NCI-H526 (cell line): ENCODE measurements at regions not wholly inside any gene's neighbourhood (a gene's known extent, or its start where the extent isn't known, plus 50 kb on each side); places are given as distances from the start of the nearest gene placed in this dataset.

Experiments used
- DNase-seq, 2 experiments: peaks; one replicate each; lab custom pipeline; 2025; lab: John Stamatoyannopoulos, UW

- no peak for DNase-seq
Observed at GRCh38 chr5:3736466-3736865, 140.8 kb downstream of the IRX1 start.

GRCh38 chr5:3736926-3737325 is 141.3 kb downstream of the IRX1 start:
- DNase-seq: no peak

- DNase-seq: peak in 1 of 2 experiments; percentile 33
Observed at GRCh38 chr5:3738919-3739318, 143.3 kb downstream of the IRX1 start.

- DNase-seq: no peak
Observed at GRCh38 chr5:3740546-3741373, 145.1 kb downstream of the IRX1 start.

- no peak for DNase-seq
Observed at GRCh38 chr5:3741374-3741770, 145.7 kb downstream of the IRX1 start.

- DNase-seq: no peak
Observed at GRCh38 chr5:3742750-3743149, 147.1 kb downstream of the IRX1 start.

DNA sequence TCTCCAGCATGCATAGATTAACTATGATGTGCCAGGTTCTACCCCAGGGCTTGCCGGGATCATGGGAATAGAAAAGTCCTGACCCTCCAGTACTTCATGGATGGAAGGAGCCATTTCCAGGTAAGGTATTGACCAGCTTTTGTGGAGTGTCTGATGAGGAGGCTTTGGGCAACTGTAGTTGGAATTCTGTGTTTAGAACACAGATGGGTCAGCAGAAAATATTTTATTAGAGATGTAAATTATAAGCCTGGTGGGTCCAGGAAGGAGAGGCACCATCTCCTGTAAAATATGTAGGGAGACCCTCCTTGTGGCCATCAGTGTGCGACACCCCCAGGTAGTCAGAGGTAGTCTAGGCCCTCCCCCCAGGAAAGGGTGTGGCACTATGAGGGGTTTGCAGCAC is 156.2 kb downstream of the IRX1 start:
- no peak for DNase-seq

- DNase-seq: no peak
Observed at GRCh38 chr5:3778000-3778550, 182.4 kb downstream of the IRX1 start.

GRCh38 chr5:3778945-3779344 is 183.3 kb downstream of the IRX1 start:
- no peak for DNase-seq

DNA sequence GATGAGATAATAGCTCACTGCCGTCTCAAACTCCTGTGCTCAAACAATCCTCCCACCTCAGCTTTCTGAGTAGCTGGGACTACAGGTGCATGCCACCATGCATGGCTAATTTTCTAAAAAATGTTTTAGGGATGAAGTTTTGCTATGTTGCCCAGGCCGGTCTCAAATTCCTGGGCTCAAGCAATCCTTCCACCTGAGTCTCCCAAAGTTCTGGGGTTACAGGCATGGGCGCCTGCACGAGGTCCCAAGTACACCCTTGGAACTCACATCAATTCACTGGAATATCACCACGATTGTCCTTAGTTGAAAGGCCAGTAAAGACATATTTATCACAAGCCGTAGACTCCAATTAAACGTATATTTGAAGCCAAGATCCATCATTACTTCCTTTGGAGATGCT is 184.6 kb downstream of the IRX1 start:
- no peak for DNase-seq

GRCh38 chr5:3780907-3781306 is 185.3 kb downstream of the IRX1 start:
- DNase-seq: no peak

- no peak for DNase-seq
Observed at GRCh38 chr5:3784854-3785253, 189.2 kb downstream of the IRX1 start.

- no peak for DNase-seq
Observed at GRCh38 chr5:3786165-3786564, 190.5 kb downstream of the IRX1 start.

DNA sequence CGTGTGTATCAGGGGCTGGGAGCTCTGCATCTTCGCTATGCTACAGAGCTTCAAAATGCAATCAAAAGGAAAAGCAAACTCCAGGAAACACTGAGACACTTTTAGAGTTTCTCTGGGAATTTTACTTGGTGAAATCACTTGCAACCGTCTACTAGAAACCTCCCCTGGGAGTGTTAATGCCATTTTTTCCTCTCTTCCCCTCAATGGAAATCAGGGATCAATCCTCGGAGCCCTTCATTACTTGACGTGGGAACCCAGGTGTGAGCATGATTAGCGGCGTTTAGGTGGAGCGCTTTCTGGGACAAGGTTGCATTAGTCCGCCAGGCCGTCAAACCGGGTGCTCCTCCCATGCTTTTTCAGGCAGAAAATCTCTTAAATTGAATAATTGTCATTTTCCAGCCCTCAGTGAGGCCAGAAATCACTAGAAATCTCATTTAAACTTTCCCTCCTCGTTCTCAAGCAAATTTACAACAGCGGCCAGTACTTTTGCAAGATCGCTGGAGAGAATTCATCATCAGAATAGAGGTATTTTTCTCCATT is 191.3 kb downstream of the IRX1 start:
- no peak for DNase-seq

DNA sequence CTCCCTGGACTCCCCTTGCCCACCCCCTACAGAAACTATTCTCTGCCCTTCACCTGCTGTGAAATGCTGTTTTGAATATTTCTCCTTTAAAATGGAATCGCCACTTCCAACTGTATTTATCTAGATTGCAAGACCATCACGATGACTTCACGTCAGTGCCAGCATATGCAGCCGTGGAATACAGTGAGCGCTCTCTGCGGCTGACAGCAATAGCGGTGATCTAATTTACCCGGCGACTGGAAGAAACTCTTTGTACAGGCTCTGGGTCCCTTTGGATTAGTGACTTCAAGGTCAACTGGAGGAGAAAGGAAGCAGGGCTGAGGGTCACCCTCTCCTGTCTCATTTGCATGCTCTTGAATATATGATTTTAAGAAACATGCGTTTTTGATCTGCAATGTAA is 192.0 kb downstream of the IRX1 start:
- no peak for DNase-seq

DNA sequence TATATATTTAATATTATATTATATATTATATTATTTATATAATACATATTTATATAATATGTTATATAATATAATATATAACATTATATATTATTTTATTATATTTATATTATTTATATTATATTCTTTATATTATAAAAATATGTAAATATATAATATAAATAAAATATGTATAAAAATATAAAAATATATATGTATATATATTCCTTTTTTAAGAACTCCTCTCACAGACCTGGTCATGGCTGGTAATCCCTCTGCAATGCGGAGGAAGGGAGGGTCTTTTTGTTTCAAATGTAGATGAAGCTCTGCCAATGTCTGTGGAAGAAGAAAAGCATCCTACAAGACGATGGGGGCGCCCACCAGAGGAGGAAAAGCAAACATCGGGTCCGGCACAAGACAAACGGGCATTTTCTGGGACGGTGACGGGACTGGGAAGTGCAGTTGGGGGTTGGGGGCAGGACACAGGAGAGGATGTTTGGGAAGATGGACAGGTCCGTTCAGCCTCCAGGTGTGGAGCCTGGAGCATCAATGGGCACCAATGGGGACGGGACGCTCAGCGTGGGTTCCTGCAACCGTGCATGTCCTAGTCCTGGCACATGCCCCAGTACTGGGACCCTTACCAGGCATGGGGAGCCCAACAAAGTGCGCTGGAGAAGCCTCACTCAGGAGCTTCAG is 194.0 kb downstream of the IRX1 start:
- no peak for DNase-seq

DNA sequence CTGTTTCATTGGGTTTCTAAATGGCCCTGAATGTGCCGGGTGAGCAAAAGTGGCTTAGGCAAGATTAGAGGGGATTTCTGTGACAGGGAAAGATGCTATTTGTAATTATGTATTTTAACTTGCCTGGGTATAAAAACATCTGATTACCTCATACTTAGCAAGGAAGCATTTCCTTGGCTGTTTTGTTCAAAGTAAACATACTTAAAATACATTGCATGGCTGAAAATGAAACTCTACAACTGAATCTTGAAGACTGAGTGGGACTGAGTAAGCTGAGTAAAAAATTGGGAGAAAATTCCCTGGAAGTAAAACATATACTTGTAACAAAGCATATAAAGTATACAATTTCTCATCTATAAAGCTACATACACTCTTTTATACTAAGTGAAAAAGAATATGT is 197.5 kb downstream of the IRX1 start:
- no peak for DNase-seq

DNA sequence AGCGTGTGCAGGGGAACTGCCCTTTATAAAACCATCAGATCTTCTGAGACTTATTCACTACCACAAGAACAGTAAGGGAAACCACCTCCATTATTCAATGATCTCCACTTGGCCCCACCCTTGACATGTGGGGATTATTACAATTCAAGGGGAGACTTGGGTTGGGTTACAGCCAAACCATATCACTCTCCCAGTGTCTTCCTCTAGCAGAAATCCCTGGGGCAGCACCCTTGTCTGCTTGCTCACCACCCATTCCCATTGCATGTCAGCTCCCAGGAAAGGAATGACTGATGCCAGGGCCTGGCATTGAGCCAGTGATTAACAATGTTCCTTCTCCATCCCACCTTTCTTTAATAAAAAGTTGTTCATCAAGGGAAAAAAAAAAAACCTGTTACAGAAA is 199.0 kb downstream of the IRX1 start:
- DNase-seq: no peak

GRCh38 chr5:3796736-3797135 is 201.1 kb downstream of the IRX1 start:
- DNase-seq: no peak

- no peak for DNase-seq
Observed at GRCh38 chr5:3801967-3802366, 206.3 kb downstream of the IRX1 start.

DNA sequence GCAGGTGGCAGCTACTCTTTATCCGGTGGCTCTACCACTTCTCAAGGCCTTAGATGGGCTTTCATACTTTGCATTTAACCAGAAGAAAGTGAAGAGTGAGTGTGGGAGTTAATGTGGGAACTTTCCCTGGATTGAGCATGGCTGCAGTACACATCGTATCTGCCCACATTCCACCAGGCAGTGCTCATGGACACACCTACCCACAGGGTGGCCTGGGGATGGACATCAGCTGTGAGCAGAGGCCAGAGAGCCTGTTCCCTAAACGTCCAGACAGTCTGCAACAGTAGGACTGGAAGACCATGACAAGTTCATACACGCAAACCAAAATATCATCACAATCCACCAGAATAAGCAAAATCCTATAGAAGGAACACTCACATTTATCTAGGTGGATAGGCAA is 213.8 kb downstream of the IRX1 start:
- no peak for DNase-seq

GRCh38 chr5:3811116-3811515 is 215.5 kb downstream of the IRX1 start:
- no peak for DNase-seq

DNA sequence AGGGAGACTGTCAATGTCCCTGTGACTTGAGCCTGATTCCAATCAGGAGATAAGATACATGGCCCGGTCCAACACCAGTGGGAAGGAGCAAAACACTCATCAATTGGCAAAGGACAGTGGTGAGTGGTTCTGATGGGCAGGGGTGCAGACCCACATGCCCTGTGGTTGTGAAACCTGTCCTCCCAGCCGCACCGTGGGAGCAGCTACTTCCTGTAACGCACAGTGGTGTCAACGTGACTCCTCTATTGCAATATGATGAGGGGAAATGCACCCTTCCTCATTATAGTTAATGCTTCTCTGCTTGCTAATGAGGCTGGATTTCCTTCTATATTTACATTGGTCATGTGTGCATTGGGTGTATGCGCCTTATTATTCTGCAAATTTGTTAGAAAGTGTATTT is 223.0 kb downstream of the IRX1 start:
- DNase-seq: no peak
